ENCODE measurements at regions not wholly inside any gene's neighbourhood (a gene's known extent, or its start where the extent isn't known, plus 50 kb on each side); places are given as distances from the start of the nearest gene placed in this dataset.

- Histone ChIP-seq H3K36me3 (no peaks in the 10 kb centered on the region), H3K27ac (no peak overlapping the region), H3K9me3 (no peaks in the 10 kb centered on the region), H3K27me3 (replicated peaks in 1 of 7) (no peaks in the 10 kb centered on the region), H3K4me1 (no peaks in the 10 kb centered on the region), H3K4me3 (no peak overlapping the region)
- intact Hi-C loops (cut with DNase I; ENCODE audit: low total_unique reads), result no loop called here
- 77 to 94% (median 87%) methylated on average over 1 of the region's 1 CpG for WGBS, 5 donors
- TF ChIP-seq POLR2A (IDR thresholded peaks at IDR 0.05) (no peak), POLR2AphosphoS5 (IDR thresholded peaks at IDR 0.05) (no peak)
- TF ChIP-seq, protein P1, sequence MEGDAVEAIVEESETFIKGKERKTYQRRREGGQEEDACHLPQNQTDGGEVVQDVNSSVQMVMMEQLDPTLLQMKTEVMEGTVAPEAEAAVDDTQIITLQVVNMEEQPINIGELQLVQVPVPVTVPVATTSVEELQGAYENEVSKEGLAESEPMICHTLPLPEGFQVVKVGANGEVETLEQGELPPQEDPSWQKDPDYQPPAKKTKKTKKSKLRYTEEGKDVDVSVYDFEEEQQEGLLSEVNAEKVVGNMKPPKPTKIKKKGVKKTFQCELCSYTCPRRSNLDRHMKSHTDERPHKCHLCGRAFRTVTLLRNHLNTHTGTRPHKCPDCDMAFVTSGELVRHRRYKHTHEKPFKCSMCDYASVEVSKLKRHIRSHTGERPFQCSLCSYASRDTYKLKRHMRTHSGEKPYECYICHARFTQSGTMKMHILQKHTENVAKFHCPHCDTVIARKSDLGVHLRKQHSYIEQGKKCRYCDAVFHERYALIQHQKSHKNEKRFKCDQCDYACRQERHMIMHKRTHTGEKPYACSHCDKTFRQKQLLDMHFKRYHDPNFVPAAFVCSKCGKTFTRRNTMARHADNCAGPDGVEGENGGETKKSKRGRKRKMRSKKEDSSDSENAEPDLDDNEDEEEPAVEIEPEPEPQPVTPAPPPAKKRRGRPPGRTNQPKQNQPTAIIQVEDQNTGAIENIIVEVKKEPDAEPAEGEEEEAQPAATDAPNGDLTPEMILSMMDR (IDR thresholded peaks at IDR 0.05 in 8 of 11, conservative IDR thresholded peaks at IDR 0.05 in 3 of 11), result no peak
- DNase-seq, result no peak
Observed at GRCh38 chr7:92968502-92968901, 132.1 kb upstream of the CDK6 start.

- intact Hi-C loops (cut with DNase I; ENCODE audit: low total_unique reads), result no loop called here
- no peaks in the 10 kb centered on the region for H3K36me3 ChIP-seq
Observed at GRCh38 chr7:92967238-92967637, 130.9 kb upstream of the CDK6 start.

GRCh38 chr7:92964141-92964540 lies 127.8 kb upstream of the CDK6 start:
- Histone ChIP-seq H3K4me3 (no peak overlapping the region), H3K27ac (no peak overlapping the region), H3K27me3 (replicated peaks in 1 of 7) (no peaks in the 10 kb centered on the region), H3K36me3 (no peaks in the 10 kb centered on the region), H3K4me1 (no peaks in the 10 kb centered on the region), H3K9me3 (peaks cover 0 to 4% (median 0%) of the 10 kb centered on the region in 8 donors)
- intact Hi-C loops (cut with DNase I; ENCODE audit: low total_unique reads), result no loop called here
- no peak for DNase-seq
- WGBS, 5 donors, result 75 to 82% (median 79%) methylated on average over 4 of the region's 4 CpGs
- no peak for TF ChIP-seq POLR2AphosphoS5 (IDR thresholded peaks at IDR 0.05)
- TF ChIP-seq, protein P1 (IDR thresholded peaks at IDR 0.05 in 8 of 11, conservative IDR thresholded peaks at IDR 0.05 in 3 of 11), result no peak

More at GRCh38 chr7:92967238-92967637, 130.9 kb upstream of the CDK6 start:
- no peak for DNase-seq
- Histone ChIP-seq H3K4me1 (no peaks in the 10 kb centered on the region), H3K4me3 (no peak overlapping the region), H3K9me3 (no peaks in the 10 kb centered on the region), H3K27ac (no peak overlapping the region), H3K27me3 (replicated peaks in 1 of 7) (no peaks in the 10 kb centered on the region)
- TF ChIP-seq, protein P1 (IDR thresholded peaks at IDR 0.05 in 8 of 11, conservative IDR thresholded peaks at IDR 0.05 in 3 of 11), result no peak
- TF ChIP-seq POLR2A (IDR thresholded peaks at IDR 0.05) (no peak), POLR2AphosphoS5 (IDR thresholded peaks at IDR 0.05) (no peak)

DNA sequence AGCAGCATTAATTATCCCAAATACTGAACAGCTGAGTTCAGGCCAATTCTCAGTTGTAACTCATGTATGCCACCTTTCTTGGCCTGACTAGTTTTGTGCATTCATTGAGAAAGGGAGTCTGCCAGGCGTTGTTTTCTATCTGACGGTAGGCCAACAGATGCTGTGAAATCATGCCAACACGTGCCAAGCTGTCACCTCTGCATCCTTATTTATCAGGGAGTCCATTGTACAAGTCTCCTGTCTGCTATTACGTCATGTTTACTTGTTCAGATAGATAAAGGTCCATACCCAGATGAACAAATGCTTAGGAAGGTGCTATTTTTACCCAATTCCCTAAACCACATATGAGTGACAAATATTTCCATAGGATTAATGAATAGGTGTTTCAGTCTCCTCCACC lies 127.2 kb upstream of the CDK6 start:
- TF ChIP-seq POLR2AphosphoS5 (IDR thresholded peaks at IDR 0.05) (no peak), POLR2A (IDR thresholded peaks at IDR 0.05) (no peak)
- TF ChIP-seq, protein P1 (IDR thresholded peaks at IDR 0.05 in 8 of 11, conservative IDR thresholded peaks at IDR 0.05 in 3 of 11), result no peak
- H3K27ac ChIP-seq, result no peak overlapping the region
- H3K4me1 ChIP-seq, result no peaks in the 10 kb centered on the region
- H3K27me3 ChIP-seq (replicated peaks in 1 of 7), result no peaks in the 10 kb centered on the region
- peaks cover 0 to 4% (median 0%) of the 10 kb centered on the region in 8 donors for H3K9me3 ChIP-seq
- no peaks in the 10 kb centered on the region for H3K36me3 ChIP-seq
- WGBS, 5 donors, result 77 to 91% (median 83%) methylated on average over 4 of the region's 4 CpGs
- H3K4me3 ChIP-seq, result no peak overlapping the region
- no peak for DNase-seq
- intact Hi-C loops (cut with DNase I; ENCODE audit: low total_unique reads), result no loop called here
